NCI-H2196 treated with DMSO at 0.1 percent for 48 hours (cell line): ENCODE measurements at regions not wholly inside any gene's neighbourhood (a gene's known extent, or its start where the extent isn't known, plus 50 kb on each side); places are given as distances from the start of the nearest gene placed in this dataset.

Experiments used
- DNase-seq: peaks from one replicate; lab custom pipeline; 2025; ENCODE audit not compliant: unreplicated experiment; lab: John Stamatoyannopoulos, UW

DNA sequence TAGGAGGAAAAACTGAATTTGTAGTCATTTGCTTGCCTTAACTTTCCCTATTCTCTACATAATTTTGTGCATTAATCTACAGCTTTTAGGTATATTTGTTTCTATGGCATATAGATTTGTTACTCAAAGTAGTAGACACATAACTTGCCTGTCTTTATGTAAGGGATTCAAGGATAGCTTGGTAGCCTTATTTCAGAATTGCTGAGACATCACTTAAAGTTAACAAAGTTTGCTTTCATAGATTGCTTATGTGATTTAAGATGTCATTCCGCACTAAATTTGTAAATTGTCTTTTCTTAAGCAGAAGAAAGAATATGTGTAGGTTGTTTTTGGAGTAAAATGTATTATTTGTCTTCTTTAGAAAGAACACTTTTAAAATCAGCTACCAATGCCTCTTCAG, 477.7 kb upstream of the NOVA1 start:
- DNase-seq: no peak

DNA sequence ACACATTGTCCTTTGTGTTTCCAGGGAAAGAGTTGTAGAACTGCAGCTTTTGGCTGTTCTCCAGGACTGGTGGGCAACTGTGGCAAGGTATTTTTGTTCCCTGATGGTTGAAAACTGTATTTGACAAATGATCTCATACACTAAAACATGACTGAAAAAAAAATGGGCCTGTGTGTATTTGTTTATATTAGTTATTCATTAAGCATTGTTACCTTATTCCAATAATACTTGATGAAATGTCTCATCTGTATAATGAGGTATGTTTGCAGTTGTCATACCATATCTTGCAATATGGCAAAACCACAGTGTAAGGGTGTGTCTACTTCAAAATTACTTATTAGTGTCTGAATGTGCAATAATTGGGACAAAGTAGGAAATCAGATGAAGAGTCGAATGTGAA, 479.4 kb upstream of the NOVA1 start:
- no peak for DNase-seq

DNA sequence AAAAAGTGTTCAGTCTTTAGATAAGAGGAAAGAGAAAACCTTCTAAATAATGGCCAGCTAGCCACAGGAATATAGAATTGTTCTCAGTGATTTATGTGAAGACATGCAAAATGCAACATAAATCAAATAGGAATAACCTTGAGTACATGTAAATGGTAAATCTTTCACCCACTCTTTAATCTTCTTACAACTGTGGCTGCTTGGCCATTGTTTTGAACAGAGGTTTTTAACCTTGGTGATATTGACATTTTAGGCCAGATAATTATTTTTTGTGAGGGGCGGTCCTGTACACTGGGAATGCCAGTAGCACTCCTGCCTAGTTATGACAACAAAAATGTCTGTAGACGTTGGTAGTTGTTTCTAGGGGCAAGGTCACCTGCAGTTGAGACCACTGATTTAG, 479.9 kb upstream of the NOVA1 start:
- DNase-seq: no peak

DNA sequence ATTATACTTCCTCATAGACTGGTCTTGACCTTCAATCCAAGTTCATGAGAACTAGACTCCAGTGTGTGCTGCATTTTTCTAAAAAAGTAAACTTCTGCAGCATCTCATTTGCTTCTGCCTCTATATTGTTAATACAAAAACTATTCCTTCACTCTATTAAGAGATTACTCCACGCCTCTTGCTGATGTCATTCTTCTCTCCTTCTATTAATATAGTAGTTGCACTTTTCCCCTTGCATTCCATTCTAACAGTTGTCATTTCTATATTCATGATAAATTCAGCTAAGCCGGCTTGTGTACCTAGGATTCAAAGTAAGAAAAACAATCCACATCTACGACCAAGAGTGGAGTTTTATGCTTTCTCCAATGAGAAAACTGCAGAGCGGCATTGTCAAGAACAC, 480.4 kb upstream of the NOVA1 start:
- no peak for DNase-seq

DNA sequence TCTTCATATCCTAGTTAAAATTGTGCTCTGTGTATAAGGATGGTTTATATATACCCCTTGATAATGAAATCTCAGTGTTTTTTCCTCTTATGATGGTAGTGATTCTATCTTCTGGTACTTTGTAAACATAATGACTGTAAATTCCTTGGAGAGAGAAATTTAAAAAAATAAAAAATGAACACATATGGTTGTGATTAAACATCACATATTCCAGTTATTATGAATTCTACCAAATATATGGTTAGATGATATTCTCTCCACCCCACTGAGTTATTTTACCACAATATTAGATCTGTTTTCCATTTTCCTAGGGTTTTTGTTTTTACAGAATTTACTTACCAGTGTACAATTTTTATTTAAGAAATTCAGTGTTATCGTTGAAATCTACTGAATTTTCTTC, 481.9 kb upstream of the NOVA1 start:
- no peak for DNase-seq

DNA sequence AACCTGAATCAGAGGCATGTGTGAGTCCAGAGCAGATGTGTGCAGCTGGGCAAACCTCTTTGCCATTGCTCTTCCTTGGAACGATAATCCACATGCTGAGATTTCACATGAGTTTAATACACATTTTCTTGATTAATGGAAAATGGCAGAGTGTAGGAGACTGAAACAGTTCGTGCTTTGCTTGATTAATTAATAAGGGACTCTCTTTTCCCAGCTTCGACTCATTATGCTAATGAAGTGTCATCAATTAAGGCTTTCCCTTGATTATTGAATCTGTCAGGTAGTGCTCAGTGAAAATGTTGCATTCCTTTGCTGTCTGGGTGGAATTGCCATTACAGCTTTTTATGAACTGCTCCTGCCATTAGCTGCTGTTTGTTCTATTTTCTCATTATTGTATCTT, 487.7 kb upstream of the NOVA1 start:
- no peak for DNase-seq

DNA sequence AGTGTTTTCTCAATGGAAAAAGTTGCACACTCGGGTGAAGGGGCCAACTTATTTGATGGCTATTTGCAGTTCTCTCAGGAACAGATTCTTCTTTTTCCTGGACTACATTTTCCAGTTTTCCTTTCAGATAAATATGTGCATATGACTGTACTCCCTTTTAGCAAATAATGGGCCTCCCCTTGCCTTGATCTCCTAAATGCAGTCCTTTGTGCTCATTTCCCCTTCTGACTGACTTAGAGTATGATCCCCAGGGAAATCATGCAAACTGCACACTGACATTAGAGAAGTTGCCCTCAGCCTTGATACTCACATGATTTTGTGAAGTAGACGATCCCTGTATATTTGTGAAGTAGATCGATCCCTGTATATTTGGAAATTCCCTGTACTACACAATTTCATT, 492.9 kb upstream of the NOVA1 start:
- DNase-seq: no peak

DNA sequence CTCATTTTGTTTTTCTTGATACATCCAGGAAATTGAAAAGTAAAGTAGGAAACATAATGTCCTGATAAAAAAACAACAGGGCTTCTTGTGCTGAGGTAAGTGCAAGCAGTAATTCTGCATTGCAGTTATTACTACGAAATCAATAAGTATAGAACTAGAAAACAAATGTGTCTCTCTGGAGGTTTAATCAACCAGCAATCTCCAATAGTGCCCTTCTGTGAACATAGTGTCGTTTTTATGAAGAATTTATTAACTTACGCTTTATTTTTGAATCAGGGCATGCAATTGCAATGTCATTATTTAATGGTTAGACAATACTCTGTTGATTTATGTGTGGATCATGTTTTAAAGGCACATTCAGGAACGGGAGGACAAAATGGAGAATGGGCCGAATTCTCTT, 494.1 kb upstream of the NOVA1 start:
- no peak for DNase-seq

DNA sequence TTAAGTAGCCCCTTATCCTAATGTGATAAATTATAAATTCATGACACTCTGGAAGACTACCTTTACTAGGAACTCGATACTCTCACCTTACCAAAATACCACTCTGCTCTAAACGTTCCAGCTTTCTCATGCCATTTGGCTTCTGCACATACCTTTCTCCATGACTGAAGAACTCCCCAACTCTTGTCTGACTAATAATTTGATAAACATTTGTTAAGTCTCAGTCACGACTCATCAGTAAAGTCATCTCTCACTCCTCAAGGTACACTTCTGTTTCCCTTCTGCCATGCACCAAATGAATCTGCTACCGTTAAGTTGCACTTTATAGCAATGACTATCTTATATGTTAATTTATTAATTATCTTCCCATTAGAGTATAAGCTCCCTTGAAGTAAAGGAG, 498.3 kb upstream of the NOVA1 start:
- no peak for DNase-seq

DNA sequence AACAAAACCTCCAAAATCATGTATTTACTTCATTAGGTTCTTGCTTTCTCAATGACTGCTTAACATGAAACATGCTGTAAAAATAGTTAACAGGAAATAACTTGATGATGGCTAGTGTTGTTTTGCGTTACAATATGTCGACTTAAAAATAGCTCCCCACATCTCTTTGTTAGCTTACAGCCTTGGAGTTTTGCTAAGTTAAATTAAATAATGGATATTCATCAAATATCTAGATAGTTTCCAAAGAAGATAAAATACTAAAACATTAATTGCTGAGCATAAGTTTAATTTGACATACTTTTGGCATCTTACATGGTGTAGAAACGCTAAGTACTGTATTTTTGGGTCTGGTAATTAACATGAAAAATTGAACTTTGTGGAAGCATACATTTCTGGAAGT, 500.6 kb upstream of the NOVA1 start:
- DNase-seq: no peak

DNA sequence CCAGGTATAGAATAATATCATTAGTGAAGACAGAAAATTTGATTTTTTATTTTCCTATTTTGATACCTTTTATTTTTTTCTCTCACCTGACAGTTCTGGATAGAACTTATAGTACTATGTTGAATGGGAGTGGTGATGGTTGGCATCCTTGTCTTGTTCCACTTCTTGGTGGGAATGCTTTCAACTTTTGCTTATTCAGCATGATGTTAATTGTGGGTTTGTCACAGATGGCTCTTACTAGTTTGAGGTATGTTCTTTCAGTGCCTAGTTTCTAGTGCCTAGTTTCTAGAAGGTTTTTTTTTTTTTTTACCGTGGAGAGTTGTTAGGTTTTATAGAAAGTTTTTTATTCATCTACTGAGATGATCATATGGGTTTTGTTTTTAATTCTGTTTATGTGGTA, 516.3 kb upstream of the NOVA1 start:
- no peak for DNase-seq

DNA sequence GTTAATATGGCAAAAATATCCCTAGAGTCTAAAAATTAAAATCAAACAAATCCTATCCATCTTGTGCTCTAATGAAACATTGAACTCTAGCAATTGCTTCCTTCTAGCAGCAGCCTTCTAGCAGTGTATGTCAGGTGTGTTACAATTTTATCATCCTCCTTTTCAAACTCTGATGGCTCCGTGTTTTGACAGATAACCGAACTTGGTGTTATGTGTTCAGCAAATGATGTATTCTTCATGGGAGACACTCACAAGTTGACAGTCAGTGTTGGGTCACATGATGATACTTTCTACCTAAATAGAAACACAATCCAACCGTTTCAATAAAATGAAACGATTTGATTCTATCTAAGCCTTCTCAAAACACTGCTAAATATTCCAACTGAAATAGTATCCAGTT, 525.3 kb upstream of the NOVA1 start:
- no peak for DNase-seq

DNA sequence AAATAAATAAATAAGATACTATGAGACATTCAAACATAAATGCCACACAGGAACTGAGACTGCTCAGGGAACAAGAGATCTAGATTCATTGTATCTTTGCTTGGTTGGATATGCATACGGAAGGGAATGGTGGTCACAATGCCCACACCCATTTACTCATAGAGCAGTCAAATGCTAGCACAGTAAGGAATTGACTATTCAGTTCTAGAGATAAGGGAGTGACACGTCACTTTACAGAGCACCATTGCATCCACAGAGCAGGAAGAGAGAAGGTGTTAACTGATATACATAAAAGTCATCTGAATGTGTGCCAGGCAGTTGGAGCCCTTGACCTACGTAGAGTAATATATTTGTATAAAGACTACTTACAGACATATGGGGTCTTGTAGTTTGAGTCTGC, 530.0 kb upstream of the NOVA1 start:
- DNase-seq: no peak

DNA sequence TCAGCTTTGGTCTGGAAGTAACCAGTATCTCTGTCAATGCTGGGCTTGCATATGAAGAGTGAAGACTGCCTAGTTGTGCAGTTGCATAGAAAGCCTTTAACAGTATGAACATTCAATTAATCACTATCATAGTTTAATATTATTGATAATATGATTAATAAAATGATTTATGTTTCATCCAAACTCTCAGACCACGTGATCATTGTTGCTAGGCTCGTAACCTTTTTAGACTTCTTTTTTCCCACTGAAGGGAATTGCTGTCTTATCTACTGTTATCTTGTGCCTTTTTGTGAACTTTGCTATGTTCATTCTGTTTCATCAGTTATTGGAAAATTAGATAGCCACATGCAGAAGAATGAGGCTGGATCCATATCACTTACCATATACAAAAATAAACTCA, 536.4 kb upstream of the NOVA1 start:
- no peak for DNase-seq

DNA sequence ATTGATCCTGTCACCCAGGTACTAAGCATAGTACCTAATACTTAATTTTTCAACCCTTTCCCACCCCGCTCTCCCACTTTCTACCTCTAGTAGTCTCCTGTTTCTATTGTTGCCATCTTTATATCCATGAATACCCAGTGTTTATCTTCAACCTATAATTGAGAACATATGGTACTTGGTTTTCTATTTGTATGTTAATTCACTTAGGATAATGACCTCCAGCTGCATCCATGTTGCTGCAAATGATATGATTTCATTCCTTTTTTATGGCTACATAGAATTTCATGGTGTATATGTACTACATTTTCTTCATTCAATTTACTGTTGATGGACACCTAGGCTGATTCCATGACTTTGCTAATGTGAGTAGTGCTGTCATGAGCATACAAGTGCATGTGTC, 547.3 kb upstream of the NOVA1 start:
- no peak for DNase-seq

DNA sequence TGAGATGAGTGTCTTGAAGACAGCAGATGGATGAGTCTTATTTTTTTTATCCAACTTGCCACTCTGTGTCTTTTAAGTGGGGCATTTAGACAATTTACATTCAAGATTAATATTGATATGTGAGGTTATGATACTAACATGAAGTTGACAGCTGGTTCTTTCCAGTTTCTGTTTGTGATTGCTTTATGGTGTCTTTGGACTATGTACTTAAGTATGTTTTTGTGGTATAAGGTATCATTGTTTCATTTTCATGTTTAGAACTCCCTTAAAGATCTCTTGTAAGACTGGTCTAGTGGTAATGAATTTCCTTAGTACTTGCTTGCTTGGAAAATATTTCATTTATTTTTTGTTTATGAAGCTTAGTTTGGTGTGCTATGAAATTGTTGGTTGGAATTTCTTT, 550.3 kb upstream of the NOVA1 start:
- no peak for DNase-seq

DNA sequence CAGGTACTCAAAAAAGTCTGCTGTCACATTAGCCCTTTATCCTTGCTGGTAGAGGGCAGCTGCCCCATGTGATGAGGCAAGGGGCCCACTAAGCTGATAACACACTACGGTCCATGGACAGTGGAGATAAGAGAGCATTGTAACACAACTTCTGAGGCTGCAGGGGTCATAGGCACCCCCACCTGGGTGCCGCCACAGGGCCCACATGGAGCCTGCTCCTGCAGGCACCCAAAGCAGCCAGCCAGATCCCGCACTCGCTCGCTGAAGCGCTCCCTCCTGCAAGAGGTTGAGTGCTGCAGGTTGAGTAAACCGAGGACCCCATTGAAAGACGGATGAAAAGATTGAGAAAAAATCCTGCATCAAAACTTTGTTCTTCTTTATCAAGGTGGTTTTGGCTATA, 566.3 kb upstream of the NOVA1 start:
- DNase-seq: no peak

DNA sequence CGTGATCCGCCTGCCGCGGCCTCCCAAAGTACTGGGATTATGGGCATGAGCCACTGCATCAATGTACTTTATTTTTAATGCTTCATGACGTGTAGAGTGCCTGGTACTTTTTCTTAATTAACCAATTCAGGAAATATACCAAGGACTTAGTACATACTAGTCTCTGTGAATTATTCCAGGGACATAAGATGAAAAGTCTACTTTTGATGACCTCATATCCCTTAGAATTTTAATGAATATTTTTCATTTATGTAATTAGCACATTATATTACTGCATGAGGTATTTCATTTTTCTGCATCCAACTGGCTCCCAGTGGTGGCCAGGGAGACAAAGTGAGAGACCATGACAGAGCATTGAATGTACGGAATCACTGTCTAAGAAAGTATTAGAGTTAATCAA, 577.7 kb upstream of the NOVA1 start:
- DNase-seq: no peak

DNA sequence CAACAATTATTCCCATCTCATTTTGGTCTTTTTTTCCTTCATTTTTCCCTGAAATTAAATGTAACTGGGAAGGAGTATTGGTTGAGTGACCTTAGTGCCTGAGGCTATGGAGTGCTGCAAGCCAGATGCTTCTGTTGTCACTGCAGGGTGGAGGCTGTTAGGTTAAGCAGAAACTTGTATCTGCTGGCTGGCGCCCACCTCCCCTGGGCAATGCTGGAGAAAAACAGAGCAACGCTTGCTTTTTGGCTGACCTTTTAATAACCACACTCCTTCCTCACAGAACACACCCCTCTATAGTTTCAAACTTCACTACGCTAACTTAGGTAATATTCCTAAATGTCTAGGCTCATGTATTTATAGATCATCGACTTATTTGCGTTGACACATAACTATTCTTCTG, 583.5 kb upstream of the NOVA1 start:
- no peak for DNase-seq

DNA sequence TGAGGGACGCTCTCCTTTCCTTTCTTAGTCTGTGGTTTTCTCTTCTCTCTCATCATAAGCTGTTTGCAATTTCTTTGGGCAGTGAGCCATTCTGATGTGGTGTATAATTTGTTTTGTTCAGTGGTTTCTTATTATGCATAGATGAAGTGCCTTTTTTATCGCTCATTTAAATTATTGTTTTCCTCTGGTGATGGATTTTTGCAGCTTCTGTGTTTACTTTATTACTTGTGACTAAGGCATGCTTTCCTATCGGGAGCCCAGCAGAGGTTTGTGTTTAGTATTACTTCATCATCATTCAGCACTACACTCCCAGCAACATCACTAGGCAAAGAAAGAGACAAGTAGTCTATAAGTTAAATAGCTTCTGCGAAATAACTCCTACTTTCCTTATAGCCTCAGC, 586.6 kb upstream of the NOVA1 start:
- no peak for DNase-seq

DNA sequence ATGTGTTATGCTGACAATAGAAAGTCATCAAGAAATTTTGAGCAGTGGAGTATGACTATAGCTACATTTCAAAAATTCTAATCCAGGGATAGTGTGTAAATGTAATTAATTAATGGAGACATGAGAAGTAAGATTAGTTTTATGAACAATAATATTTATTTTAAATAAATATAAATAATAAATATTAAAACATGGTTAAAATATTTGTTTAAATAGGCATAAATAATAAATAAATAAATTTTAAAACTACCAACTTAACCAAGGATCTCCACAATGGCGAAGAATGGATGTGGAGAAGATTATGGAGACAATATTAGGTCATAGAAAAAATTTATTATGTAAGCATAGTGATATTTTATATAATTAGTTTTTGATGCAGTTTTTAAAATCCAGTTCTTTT, 588.2 kb upstream of the NOVA1 start:
- no peak for DNase-seq

DNA sequence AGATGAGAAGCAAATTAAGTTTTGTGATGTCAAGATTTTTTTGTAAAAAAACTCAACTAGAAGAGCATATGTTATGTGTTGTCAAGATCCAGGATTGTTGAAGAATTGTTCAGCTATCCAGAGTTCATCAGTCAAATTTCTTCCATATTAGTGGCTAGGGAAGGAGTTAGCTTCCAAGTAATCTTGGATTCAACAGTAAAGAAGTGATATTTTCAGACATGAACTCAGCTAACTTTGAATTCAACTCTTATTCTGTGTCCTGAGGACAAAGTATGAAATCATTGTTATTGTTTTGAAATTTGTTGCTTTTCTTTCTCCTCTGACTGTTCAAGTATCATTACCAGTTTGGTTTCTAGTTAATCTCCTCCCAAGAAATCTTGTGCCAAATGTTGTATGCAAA, 589.3 kb upstream of the NOVA1 start:
- no peak for DNase-seq

DNA sequence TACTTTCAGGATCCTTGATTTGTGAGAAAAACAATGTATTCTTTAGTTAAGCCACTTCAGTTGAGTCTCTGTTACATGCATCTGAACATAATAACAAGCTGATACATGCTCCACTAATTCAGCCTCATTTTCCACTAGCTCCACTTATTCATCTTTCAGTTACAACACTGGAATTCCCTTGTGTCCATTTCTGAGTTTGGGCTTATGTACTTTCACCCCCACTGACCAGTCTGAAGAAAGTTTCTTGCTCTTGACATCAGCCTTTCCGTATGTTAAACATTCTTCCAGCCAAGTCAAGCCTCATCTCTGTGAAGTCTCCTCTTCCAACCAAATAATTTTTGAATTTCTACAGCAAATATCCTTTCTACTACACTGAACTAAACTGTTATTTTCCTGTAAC, 592.5 kb upstream of the NOVA1 start:
- no peak for DNase-seq

DNA sequence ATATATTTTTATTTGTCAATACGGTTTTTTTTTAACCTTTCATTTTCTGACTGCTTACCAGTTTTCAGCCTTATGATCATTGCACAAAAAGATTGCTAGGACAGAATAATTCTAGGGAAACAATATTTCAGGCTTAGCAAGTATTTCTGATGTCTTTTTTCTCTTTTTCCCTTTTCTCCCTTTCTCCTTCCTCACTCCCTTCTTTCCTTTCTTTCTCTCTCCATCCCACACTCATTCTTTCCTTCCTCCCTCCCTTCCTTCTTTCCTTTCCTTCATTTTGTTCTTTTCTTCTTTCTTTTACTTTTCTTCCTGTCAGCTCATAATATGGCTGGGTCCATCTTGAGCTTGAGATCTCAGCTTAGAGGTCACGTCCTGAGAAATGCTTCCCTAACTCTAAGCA, 601.4 kb upstream of the NOVA1 start:
- DNase-seq: no peak
